Neural progenitor cell (in vitro differentiated cells): ENCODE measurements at regions not wholly inside any gene's neighbourhood (a gene's known extent, or its start where the extent isn't known, plus 50 kb on each side); places are given as distances from the start of the nearest gene placed in this dataset.

ENCODE experiments used
- DNase-seq: peaks from one replicate; pipeline ENCODE4 v3.0.0-alpha.2; 2016; ENCODE audit warnings: low spot score
- H2AFZ ChIP-seq: fragments of 200-600 bp; sonication (generic); replicated peaks from 2 replicates; pipeline ENCODE4 v1.6.1; 2016; ENCODE audit warnings: antibody characterized with exemption
- H3F3A ChIP-seq: fragments of 200-600 bp; sonication (generic); 2 replicates; pipeline ENCODE4 v1.6.1; 2016; ENCODE audit warnings: antibody characterized with exemption, low read depth
- H3K27ac ChIP-seq: fragments of 200-600 bp; sonication (generic); 2 replicates; pipeline ENCODE4 v1.5.1; 2016; ENCODE audit warnings: mild to moderate bottlenecking
- H3K27me3 ChIP-seq: fragments of 200-600 bp; sonication (generic); 2 replicates; pipeline ENCODE4 v1.6.1; 2016; ENCODE audit warnings: mild to moderate bottlenecking, moderate library complexity
- H3K36me3 ChIP-seq: fragments of 200-600 bp; sonication (generic); 2 replicates; pipeline ENCODE4 v1.5.1; 2016
- H3K4me1 ChIP-seq: fragments of 200-600 bp; sonication (generic); 2 replicates; pipeline ENCODE4 v1.6.1; 2016; ENCODE audit warnings: mixed run types
- H3K4me2 ChIP-seq: fragments of 200-600 bp; sonication (generic); 2 replicates; pipeline ENCODE4 v1.6.1; 2016
- H3K4me3 ChIP-seq: fragments of 200-600 bp; sonication (generic); 2 replicates; pipeline ENCODE4 v1.5.1; 2016
- H3K79me2 ChIP-seq: fragments of 200-600 bp; sonication (generic); 2 replicates; pipeline ENCODE4 v1.6.1; 2016; ENCODE audit warnings: low read depth
- H3K9ac ChIP-seq: fragments of 200-600 bp; sonication (generic); 2 replicates; pipeline ENCODE4 v1.6.1; 2016
- H3K9me3 ChIP-seq: fragments of 200-600 bp; sonication (generic); 2 replicates; pipeline ENCODE4 v1.5.1; 2016; ENCODE audit warnings: low read depth
- H4K20me1 ChIP-seq: fragments of 200-600 bp; sonication (generic); 2 replicates; pipeline ENCODE4 v1.6.1; 2016; ENCODE audit warnings: low read depth
- H3K27ac Mint-ChIP-seq: 3 replicates; pipeline ENCODE4 v1.8.0; 2021; ENCODE audit warnings: mixed read lengths
- H3K27me3 Mint-ChIP-seq: 2 replicates; pipeline ENCODE4 v1.8.0; 2022; ENCODE audit warnings: low read depth, mild to moderate bottlenecking, inconsistent platforms, moderate library complexity, mixed read lengths; ENCODE audit not compliant: insufficient read depth
- H3K36me3 Mint-ChIP-seq: 3 replicates; pipeline ENCODE4 v1.8.0; 2021; ENCODE audit warnings: mixed read lengths
- H3K4me1 Mint-ChIP-seq: 3 replicates; pipeline ENCODE4 v1.8.0; 2021; ENCODE audit warnings: mixed read lengths
- H3K4me3 Mint-ChIP-seq: 3 replicates; pipeline ENCODE4 v1.8.0; 2021; ENCODE audit warnings: mild to moderate bottlenecking, moderate library complexity, mixed read lengths
- H3K9me3 Mint-ChIP-seq: 3 replicates; pipeline ENCODE4 v1.8.0; 2020; ENCODE audit warnings: mixed read lengths
- CTCF ChIP-seq: fragments of 200-600 bp; sonication (generic); IDR thresholded peaks from 2 replicates; pipeline ENCODE4 v1.5.1; 2017; ENCODE audit warnings: antibody characterized with exemption, mild to moderate bottlenecking
- EZH2 ChIP-seq: fragments of 200-600 bp; sonication (generic); IDR thresholded peaks from 2 replicates; pipeline ENCODE4 v1.6.1; 2017; ENCODE audit warnings: antibody characterized with exemption, mild to moderate bottlenecking, moderate library complexity
- EZH2phosphoT487 ChIP-seq: fragments of 200-600 bp; sonication (generic); IDR thresholded peaks from 2 replicates; pipeline ENCODE4 v1.6.1; 2017; ENCODE audit warnings: antibody characterized with exemption

GRCh38 chr2:103222969-103223368 lies 461.1 kb downstream of the TMEM182 start:
- no peaks in the 10 kb centered on the region for H3K36me3 ChIP-seq
- Mint-ChIP-seq H3K36me3 (no peaks in the 10 kb centered on the region), H3K4me1 (no peaks in the 10 kb centered on the region), H3K9me3 (peaks cover 2% of the 10 kb centered on the region), H3K27ac (no peak overlapping the region), H3K27me3 (no peaks in the 10 kb centered on the region), H3K4me3 (no peak overlapping the region)
- H3K4me1 ChIP-seq = no peaks in the 10 kb centered on the region
- H3K9ac ChIP-seq = no peak overlapping the region
- H4K20me1 ChIP-seq = no peaks in the 10 kb centered on the region
- TF ChIP-seq EZH2 (no peak), CTCF (no peak), EZH2phosphoT487 (no peak)
- no peak overlapping the region for H2AFZ ChIP-seq
- H3K4me3 ChIP-seq = no peak overlapping the region
- no peaks in the 10 kb centered on the region for H3F3A ChIP-seq
- H3K27ac ChIP-seq = no peak overlapping the region
- H3K79me2 ChIP-seq = no peaks in the 10 kb centered on the region
- no peaks in the 10 kb centered on the region for H3K27me3 ChIP-seq
- H3K4me2 ChIP-seq = no peak overlapping the region
- H3K9me3 ChIP-seq = no peaks in the 10 kb centered on the region
- DNase-seq = no peak

GRCh38 chr2:103230796-103231195 lies 469.0 kb downstream of the TMEM182 start:
- Histone ChIP-seq H3F3A (no peaks in the 10 kb centered on the region), H3K4me1 (no peaks in the 10 kb centered on the region), H3K79me2 (no peaks in the 10 kb centered on the region), H3K27ac (no peak overlapping the region), H3K9me3 (no peaks in the 10 kb centered on the region), H3K36me3 (no peaks in the 10 kb centered on the region), H2AFZ (no peak overlapping the region), H4K20me1 (no peaks in the 10 kb centered on the region), H3K9ac (no peak overlapping the region), H3K4me3 (no peak overlapping the region), H3K27me3 (no peaks in the 10 kb centered on the region), H3K4me2 (no peak overlapping the region)
- no peaks in the 10 kb centered on the region for H3K36me3 Mint-ChIP-seq
- H3K27ac Mint-ChIP-seq = no peak overlapping the region
- H3K27me3 Mint-ChIP-seq = no peaks in the 10 kb centered on the region
- peaks cover 8% of the 10 kb centered on the region for H3K4me1 Mint-ChIP-seq
- H3K4me3 Mint-ChIP-seq = no peak overlapping the region
- no peak for DNase-seq
- no peak for TF ChIP-seq EZH2phosphoT487
- TF ChIP-seq EZH2 = no peak
- TF ChIP-seq CTCF = no peak
- H3K9me3 Mint-ChIP-seq = no peaks in the 10 kb centered on the region

- Histone ChIP-seq H3F3A (no peaks in the 10 kb centered on the region), H3K36me3 (no peaks in the 10 kb centered on the region), H3K27me3 (no peaks in the 10 kb centered on the region), H3K79me2 (no peaks in the 10 kb centered on the region), H3K9ac (no peak overlapping the region), H4K20me1 (no peaks in the 10 kb centered on the region), H3K9me3 (no peaks in the 10 kb centered on the region), H3K4me3 (no peak overlapping the region), H3K4me1 (no peaks in the 10 kb centered on the region), H3K27ac (no peak overlapping the region), H3K4me2 (no peak overlapping the region), H2AFZ (no peak overlapping the region)
- no peak for DNase-seq
- H3K9me3 Mint-ChIP-seq = no peaks in the 10 kb centered on the region
- H3K27me3 Mint-ChIP-seq = peaks cover 2% of the 10 kb centered on the region
- TF ChIP-seq EZH2phosphoT487 (no peak), EZH2 (no peak), CTCF (no peak)
- H3K36me3 Mint-ChIP-seq = no peaks in the 10 kb centered on the region
- H3K27ac Mint-ChIP-seq = no peak overlapping the region
- H3K4me3 Mint-ChIP-seq = no peak overlapping the region
- peaks cover 8% of the 10 kb centered on the region for H3K4me1 Mint-ChIP-seq
Measured at GRCh38 chr2:103232865-103233264, 471.0 kb downstream of the TMEM182 start.
